ENCODE measurements at regions not wholly inside any gene's neighbourhood (a gene's known extent, or its start where the extent isn't known, plus 50 kb on each side); places are given as distances from the start of the nearest gene placed in this dataset.
A peak's percentile ranks its signal among the peaks of the same experiment; 100 is the strongest.

GRCh38 chr6:90895299-90896074, 308.6 kb upstream of the MAP3K7 start:
- DNase-seq: no peak

DNA sequence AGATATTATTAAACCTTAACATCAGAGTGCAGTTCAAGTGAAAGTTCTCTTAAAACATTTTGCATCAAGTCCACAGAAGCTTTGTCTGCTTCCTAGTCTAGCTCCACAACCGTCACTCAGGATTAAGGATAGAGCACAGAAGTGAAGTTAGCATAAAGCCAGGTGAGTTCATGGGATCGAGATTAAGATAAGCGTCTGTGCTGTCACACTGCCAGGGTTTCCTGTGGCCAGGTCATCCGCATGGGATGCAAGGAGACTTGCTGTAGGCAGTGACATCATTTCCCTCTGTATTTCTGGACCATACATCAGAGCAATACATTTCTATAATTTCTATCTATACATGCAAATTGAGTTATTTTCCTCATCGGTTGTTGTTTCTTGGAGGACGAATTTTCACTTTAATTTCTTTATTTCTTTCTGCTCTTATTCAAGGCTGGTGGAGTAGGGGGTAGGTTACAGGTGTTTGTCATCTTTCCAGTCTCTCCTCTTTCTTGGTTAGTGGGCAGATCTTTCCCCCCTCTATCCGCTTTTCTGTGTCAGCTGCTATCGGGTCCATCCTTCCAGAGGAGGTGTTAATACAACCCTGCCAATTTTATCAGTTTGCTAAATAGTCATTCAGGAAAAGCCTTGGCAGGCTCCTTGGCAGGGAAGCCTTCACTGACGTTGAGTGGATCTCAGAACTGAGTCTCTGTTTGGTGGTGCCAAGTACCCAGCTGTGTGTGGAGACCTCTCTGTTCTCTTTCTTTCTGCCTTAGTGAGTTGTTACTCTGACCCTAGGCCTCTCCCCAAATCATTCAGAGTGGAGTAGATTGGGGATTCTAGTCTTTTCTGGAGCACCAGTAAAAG, 307.6 kb upstream of the MAP3K7 start:
- no peak for DNase-seq

- DNase-seq: no peak
These were observed 306.5 kb upstream of the MAP3K7 start for GRCh38 chr6:90893400-90893799.

GRCh38 chr6:90892271-90892670, 305.4 kb upstream of the MAP3K7 start:
- no peak for DNase-seq

DNA sequence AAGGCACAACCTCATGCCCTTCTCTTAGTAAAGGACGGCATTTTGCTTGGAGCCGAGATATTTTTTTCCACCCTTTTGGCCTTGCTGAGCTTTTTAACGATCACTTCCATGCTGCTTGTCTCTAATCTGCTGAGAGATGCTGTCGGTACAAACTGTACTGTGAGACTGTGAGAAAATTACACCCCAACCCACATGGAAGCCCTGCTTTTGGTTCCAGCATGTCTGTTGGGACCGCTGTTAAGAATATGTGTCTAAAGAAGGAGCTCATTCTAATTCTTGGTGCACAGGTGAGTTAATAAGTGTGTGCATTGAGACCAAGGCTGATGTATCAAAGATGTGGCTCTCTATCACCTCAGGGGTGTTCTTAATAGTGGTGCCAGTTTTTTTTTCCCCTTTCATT, 304.5 kb upstream of the MAP3K7 start:
- peak in 1 of 51 donors; percentile 21 for DNase-seq

DNA sequence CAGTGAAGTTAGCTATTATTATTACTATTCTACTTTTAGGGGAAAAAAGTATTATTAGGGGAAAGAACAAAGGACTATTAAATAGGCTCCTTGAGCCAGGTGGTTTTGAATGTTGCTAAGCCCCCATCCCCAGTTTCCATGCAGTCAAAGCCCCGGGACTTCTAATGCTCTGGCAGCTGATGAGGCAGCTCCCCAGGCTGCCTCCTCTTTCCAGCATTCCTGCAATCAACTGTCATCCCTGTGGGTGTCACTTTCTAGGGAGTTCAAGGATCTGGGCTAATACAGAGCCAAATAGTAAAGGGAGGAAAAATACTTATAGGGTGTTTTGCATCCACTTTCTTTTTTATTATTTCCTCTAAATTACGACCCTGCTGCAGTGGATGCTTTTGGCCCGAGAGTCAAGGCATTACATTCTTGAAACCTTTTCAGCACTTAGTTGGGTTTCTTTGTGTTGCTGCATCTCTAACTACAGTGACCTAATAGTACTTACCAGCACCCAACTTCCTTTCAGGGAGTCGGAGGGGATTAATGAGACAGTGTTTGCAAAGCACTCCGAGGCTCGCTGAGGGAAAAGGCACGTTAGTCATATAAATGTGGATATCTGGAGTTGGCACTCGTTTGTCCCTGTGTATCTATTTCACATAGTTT, 303.9 kb upstream of the MAP3K7 start:
- DNase-seq: peak in 1 of 51 donors; percentile 5

GRCh38 chr6:90887764-90888163, 300.9 kb upstream of the MAP3K7 start:
- DNase-seq: no peak

GRCh38 chr6:90885611-90886056, 298.8 kb upstream of the MAP3K7 start:
- DNase-seq: peak in 26 of 51 donors; percentile 4 to 76 (median 30)

- peak in 1 of 51 donors; percentile 29 for DNase-seq
These were observed 298.3 kb upstream of the MAP3K7 start for GRCh38 chr6:90885137-90885536.

DNA sequence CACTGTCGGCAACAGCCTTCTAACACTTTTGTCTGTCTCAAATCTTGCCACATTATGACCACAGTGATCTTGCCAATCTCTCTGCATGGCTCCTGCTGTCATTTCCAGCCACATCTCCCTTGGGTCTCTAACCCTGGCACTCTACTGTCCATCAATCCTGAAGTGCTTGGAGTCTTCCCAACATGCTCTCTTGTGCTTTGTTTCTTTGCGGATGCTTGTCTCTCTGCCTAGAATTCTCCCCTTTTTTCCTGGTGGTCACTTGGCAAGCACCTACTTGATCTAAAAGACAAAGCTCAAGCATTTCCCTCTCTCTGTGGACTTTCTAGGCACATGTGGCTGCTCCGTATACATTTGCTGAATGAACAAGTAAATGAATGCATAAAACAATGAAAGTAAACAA, 290.7 kb upstream of the MAP3K7 start:
- no peak for DNase-seq

DNA sequence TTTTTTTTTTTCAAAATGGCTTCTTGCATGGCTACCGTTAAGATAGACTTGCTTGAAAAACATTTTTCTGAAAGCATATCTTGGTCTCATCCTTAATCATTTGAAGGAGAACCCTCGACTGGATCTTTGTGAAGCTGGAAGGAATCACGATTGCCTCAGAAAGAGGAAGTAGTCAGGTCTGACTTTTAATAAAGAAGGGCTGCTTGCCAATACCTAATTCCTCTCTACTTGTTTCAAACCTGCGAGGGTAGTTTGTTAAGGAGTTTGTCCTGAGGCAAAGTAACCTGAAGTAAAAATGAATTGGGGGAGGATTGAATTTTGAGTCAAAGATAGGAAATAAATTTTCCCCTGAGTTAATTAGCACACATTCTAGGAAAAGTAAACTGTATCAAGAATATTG, 288.1 kb upstream of the MAP3K7 start:
- no peak for DNase-seq

- DNase-seq: no peak
These were observed 286.1 kb upstream of the MAP3K7 start for GRCh38 chr6:90872981-90873380.

- DNase-seq: no peak
These were observed 283.7 kb upstream of the MAP3K7 start for GRCh38 chr6:90870561-90870960.

DNA sequence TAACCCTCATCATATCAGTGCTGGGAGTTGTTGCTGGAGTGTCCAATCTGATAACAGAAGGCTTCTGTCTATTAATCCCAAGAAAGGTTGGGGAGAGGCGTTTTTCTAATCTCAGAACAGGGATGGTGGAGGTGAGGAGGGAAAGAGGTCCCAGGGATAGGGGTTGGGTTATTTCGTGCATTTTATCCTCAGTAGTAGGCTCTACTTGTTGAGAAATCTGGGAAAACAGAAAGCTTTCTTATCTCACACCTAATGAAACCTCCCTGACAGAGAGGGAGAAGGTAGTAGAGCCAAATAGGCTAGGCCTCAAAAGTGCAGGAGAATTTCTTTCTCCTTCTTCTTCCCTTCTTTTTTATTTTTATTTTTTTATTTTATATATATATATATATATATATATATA, 281.8 kb upstream of the MAP3K7 start:
- DNase-seq: no peak

DNA sequence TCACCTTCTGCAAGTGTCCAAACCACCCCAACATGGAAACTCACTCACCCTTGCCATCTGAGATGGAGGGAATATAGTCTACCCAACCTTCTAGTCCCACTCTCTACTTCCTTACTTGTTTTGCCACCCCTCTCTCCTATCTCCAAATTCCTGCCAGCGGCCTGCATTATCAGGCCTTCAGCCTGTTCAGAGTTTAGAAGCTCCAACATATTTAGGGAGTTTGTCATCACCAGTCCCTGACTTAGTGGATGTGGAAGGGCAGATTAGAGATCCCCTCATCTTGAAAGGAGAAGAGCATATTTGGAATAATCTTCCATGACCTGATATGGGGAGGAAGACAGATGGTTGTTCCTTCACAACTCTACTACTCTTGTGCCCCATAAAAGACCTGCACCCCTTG, 281.4 kb upstream of the MAP3K7 start:
- no peak for DNase-seq

DNA sequence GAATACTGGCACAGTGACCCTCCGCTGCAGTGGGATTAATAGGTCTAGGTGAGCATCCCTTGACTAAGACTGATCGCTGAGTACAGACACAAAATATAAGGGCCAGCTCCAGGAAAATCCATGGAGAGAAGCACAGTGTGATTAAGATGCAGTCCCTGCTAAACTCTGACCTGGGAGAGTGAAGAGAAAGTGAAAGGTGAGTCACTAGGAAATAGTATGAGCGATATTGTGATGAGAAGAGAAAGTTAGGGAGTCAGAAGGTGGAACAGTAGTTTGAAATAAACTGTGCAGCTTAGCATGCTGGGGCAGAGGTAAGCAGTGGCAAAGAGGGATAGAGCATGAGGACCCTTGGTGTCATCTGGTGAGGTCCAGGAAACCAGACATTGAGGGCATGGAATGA, 278.6 kb upstream of the MAP3K7 start:
- DNase-seq: no peak

- DNase-seq: no peak
These were observed 276.2 kb upstream of the MAP3K7 start for GRCh38 chr6:90863043-90863442.

GRCh38 chr6:90860822-90861601, 274.1 kb upstream of the MAP3K7 start:
- no peak for DNase-seq

DNA sequence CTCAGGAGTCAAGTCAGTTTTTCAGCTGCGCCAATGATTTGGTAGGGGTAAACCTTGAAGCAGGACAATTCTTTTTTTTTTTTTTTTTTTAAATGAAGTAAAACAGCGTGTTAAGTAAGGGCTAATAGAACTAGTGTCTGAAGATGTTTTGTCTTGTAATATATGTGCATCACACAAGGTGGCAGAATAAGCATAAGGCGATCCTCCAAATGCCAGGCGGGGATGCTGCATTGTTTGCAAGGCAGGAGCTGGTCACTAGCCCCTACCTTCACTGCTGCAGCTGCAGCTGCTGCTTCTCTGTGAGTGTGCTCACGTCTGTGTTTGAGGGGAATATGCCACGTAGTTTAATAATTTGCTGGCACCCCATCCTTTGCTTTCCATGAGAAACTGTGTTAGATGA, 272.7 kb upstream of the MAP3K7 start:
- DNase-seq: no peak

GRCh38 chr6:90859056-90859455, 272.2 kb upstream of the MAP3K7 start:
- peak in 1 of 51 donors; percentile 3 for DNase-seq

GRCh38 chr6:90849686-90850085, 262.8 kb upstream of the MAP3K7 start:
- no peak for DNase-seq
